Kidney (tissue), 13 donors: ENCODE measurements at regions not wholly inside any gene's neighbourhood (a gene's known extent, or its start where the extent isn't known, plus 50 kb on each side); places are given as distances from the start of the nearest gene placed in this dataset.

Source experiments
- DNase-seq, 5 donors: peaks; one replicate each; pipeline ENCODE4 v3.0.0-alpha.2; 2013 to 2020
- FAIRE-seq: peaks from 2 replicates; lab custom pipeline; 2012; peaks lifted over from hg19 to GRCh38; lab: Jason Lieb, UNC
- H3K27ac ChIP-seq, 2 donors: one replicate each; pipeline ENCODE4 v1.7.0; 2013; ENCODE audit warnings: low read depth in 2 of 2, low read length in 2 of 2, inconsistent platforms in 1 of 2
- H3K27me3 ChIP-seq: one replicate; pipeline ENCODE4 v1.7.1; 2013; ENCODE audit warnings: low read length, inconsistent platforms; ENCODE audit not compliant: control insufficient read depth, insufficient read depth
- H3K36me3 ChIP-seq, 3 donors: one replicate each; pipeline versions ENCODE4 v1.7.0 to v1.7.1; 2013; ENCODE audit warnings: low read length in 3 of 3, control low read depth in 1 of 3, inconsistent platforms in 1 of 3; ENCODE audit not compliant: insufficient read depth in 3 of 3, control insufficient read depth in 2 of 3
- H3K4me1 ChIP-seq, 3 donors: one replicate each; pipeline versions ENCODE4 v1.7.0 to v1.7.1; 2013; ENCODE audit warnings: low read length in 3 of 3, inconsistent platforms in 1 of 3, low read depth in 1 of 3; ENCODE audit not compliant: control insufficient read depth in 2 of 3, insufficient read depth in 2 of 3
- H3K4me3 ChIP-seq, 3 donors: one replicate each; pipeline versions ENCODE4 v1.7.0 to v1.8.1; 2013; ENCODE audit warnings: low read length in 3 of 3, control low read depth in 1 of 3, inconsistent platforms in 1 of 3
- H3K9ac ChIP-seq, 3 donors: one replicate each; pipeline versions ENCODE4 v1.7.0 to v1.7.1; 2013; ENCODE audit warnings: low read length in 3 of 3, control low read depth in 1 of 3, inconsistent platforms in 1 of 3
- H3K9me3 ChIP-seq, 3 donors: one replicate each; pipeline versions ENCODE4 v1.7.0 to v1.7.1; 2013; ENCODE audit warnings: low read length in 3 of 3, control low read depth in 1 of 3, inconsistent platforms in 1 of 3; ENCODE audit not compliant: control insufficient read depth in 2 of 3, insufficient read depth in 1 of 3
- CTCF ChIP-seq: IDR thresholded peaks from 3 replicates; pipeline ENCODE4 v1.5.1; 2012; ENCODE audit warnings: mild to moderate bottlenecking, moderate library complexity, borderline replicate concordance; ENCODE audit not compliant: insufficient read depth; ENCODE audit errors: extremely low read depth
- intact Hi-C: fragments of 100-400 bp; cut with DNase I; formaldehyde crosslinking; loops from one replicate; pipeline ENCODE4 v1.11.1; 2022
- donor health status: control.
- donor health status: control.
- donor health status: control.
- donor health status: control.
- donor health status: control.
- donor health status: DM: yes; HTN: yes; CAD: no.
- donor health status: Normal renal cell carcinoma (clear cell type).

- DNase-seq, result no peak
- Histone ChIP-seq H3K36me3 (no peaks in the 10 kb centered on the region), H3K4me3 (no peak overlapping the region), H3K27me3 (no peaks in the 10 kb centered on the region), H3K9me3 (no peaks in the 10 kb centered on the region), H3K27ac (no peak overlapping the region), H3K4me1 (no peaks in the 10 kb centered on the region), H3K9ac (no peak overlapping the region)
- FAIRE-seq, result no peak
- intact Hi-C loops, result no loop called here
- TF ChIP-seq CTCF, result no peak
Measured at GRCh38 chr11:101803651-101804050, 111.2 kb upstream of the CEP126 start.

DNA sequence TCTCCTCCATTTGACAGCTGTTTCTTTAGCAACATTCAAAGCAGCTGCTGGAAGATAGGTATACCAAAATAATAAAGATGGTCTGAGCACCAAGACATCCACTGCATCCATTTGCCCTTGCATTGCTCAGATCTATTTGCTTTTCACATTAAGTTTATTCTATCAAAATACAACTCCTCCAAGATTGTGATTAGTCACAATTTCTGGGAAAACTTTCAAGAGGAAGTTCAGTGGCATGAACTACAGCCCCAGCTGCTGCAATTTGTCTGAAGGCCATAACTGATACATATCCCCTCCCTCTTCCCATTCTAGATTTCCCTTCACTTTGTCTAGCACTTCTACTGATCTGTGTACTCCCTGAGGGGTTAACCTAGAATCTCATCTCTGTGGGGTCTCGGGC is 117.5 kb upstream of the CEP126 start:
- Histone ChIP-seq H3K27me3 (no peaks in the 10 kb centered on the region), H3K4me3 (no peak overlapping the region), H3K4me1 (no peaks in the 10 kb centered on the region), H3K9ac (no peak overlapping the region), H3K27ac (no peak overlapping the region), H3K9me3 (no peaks in the 10 kb centered on the region), H3K36me3 (no peaks in the 10 kb centered on the region)
- intact Hi-C loops, result no loop called here
- FAIRE-seq (no peak), DNase-seq (no peak)
- TF ChIP-seq CTCF, result no peak

DNA sequence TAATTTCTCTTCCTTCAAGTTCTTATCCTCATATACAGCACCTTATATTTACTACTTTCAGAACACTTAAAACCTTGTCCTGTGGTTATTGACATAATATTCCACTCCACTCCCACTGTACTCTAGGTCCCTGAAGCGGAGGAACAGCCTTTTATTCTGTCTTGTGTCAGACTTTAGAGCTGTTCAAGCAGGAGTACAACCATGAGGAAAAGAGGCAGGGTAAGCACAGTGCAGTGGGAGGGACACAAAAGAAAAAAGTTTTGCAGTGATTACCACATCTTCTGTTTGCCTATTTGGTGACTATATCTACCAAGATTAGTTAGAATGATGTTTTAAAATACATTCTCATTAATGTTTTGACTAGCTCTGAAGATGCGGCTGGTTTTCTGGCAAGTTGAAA is 122.0 kb upstream of the CEP126 start:
- no peak overlapping the region for H3K9ac ChIP-seq
- H3K36me3 ChIP-seq, result no peaks in the 10 kb centered on the region
- no peak overlapping the region for H3K27ac ChIP-seq
- no peaks in the 10 kb centered on the region for H3K4me1 ChIP-seq
- no peak overlapping the region for H3K4me3 ChIP-seq
- FAIRE-seq (no peak), DNase-seq (no peak)
- H3K27me3 ChIP-seq, result no peaks in the 10 kb centered on the region
- intact Hi-C loops, result no loop called here
- H3K9me3 ChIP-seq, result no peaks in the 10 kb centered on the region
- TF ChIP-seq CTCF, result no peak

DNA sequence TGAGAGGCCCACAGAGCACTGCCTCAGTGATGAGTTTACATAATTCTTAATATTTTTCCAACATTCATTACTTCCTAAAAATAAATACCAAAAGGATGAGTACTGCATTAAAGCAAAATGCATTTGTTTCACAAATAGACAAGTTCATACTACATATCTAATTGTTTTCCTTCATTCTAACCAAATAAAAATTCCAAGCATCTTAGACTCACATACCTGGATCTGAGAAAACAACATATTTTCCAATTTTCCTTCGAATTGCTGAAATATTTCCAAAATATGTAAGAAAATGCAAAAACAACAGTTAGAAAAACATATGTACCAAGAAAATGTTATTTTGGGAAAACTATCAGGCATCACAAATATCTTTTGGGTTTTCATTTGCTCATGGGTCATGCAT is 127.9 kb upstream of the CEP126 start:
- TF ChIP-seq CTCF, result no peak
- no peak for DNase-seq
- Histone ChIP-seq H3K27ac (no peak overlapping the region), H3K27me3 (no peaks in the 10 kb centered on the region), H3K36me3 (no peaks in the 10 kb centered on the region), H3K4me1 (no peaks in the 10 kb centered on the region), H3K4me3 (no peak overlapping the region), H3K9me3 (peaks cover 0 to 5% (median 0%) of the 10 kb centered on the region in 3 donors), H3K9ac (no peak overlapping the region)
- intact Hi-C loops, result no loop called here
- no peak for FAIRE-seq
